Peyer's patch (tissue), 4 donors: ENCODE measurements at regions not wholly inside any gene's neighbourhood (a gene's known extent, or its start where the extent isn't known, plus 50 kb on each side); places are given as distances from the start of the nearest gene placed in this dataset.

ENCODE experiments used
- POLR2A ChIP-seq, 2 donors: fragments of 450-650 bp; IDR thresholded peaks; one replicate each; pipeline ENCODE4 v1.5.1; 2017; ENCODE audit warnings: antibody characterized with exemption in 2 of 2, mild to moderate bottlenecking in 2 of 2, moderate library complexity in 2 of 2
- TF ChIP-seq, protein P1 (sequence below), 6 experiments: fragments of 450-650 bp in 4 of 6; fragments of 200-600 bp in 2 of 6; sonication (generic) in 1 of 6; IDR thresholded peaks; one replicate each; pipeline ENCODE4 v1.5.1; 2017 to 2019; ENCODE audit warnings: antibody characterized with exemption in 6 of 6, mild to moderate bottlenecking in 3 of 6, moderate library complexity in 1 of 6

GRCh38 chr5:173823274-173823644, 64.9 kb upstream of the CPEB4 start:
- TF ChIP-seq, protein P1, sequence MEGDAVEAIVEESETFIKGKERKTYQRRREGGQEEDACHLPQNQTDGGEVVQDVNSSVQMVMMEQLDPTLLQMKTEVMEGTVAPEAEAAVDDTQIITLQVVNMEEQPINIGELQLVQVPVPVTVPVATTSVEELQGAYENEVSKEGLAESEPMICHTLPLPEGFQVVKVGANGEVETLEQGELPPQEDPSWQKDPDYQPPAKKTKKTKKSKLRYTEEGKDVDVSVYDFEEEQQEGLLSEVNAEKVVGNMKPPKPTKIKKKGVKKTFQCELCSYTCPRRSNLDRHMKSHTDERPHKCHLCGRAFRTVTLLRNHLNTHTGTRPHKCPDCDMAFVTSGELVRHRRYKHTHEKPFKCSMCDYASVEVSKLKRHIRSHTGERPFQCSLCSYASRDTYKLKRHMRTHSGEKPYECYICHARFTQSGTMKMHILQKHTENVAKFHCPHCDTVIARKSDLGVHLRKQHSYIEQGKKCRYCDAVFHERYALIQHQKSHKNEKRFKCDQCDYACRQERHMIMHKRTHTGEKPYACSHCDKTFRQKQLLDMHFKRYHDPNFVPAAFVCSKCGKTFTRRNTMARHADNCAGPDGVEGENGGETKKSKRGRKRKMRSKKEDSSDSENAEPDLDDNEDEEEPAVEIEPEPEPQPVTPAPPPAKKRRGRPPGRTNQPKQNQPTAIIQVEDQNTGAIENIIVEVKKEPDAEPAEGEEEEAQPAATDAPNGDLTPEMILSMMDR (IDR thresholded peaks at IDR 0.05) = no peak
- TF ChIP-seq POLR2A (IDR thresholded peaks at IDR 0.05) = no peak
